ENCODE measurements at regions not wholly inside any gene's neighbourhood (a gene's known extent, or its start where the extent isn't known, plus 50 kb on each side); places are given as distances from the start of the nearest gene placed in this dataset.
"Not testable (repeated sequence)": the region's sequence is repeated elsewhere in the genome, so short reads cannot be mapped to it uniquely, and the experiment has no call there.

DNA sequence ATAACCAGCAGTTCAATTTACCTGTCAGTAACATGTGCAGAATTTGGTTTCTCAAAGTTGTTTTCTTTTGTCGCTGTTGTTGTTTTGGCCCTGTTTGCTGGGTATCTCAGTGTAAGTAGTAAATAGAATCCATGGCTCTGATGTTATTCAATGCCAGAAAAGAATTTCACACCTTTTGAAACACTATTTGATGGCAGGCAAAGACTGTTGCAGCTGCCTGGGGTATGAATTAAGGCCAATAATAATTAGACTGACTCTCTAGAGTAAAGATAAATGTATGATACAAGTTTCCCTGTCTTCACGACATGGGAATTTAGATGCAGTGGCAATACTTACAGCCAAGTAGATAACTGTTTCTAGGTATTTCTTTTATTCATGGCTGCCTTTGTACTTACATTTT lies 281.4 kb downstream of the CD83 start:
- peaks cover 2% of the 10 kb centered on the region for H3K9me3 Mint-ChIP-seq (ENCODE audit: low read depth)
- DNase-seq (no peak), ATAC-seq (no peak)
- H3K4me3 Mint-ChIP-seq, result no peak overlapping the region
- CTCF ChIA-PET, result interaction anchor here (0.5 kb wide), 1 partner anchor 849 kb away, joined by 3 read pairs; no protein-coding TSS in a partner anchor
- peaks cover 3% of the 10 kb centered on the region for H3K27me3 Mint-ChIP-seq
- H3K4me1 Mint-ChIP-seq, result peaks cover 2% of the 10 kb centered on the region
- H3K27ac Mint-ChIP-seq, result no peak overlapping the region
- H3K36me3 Mint-ChIP-seq, result peaks cover 2% of the 10 kb centered on the region

DNA sequence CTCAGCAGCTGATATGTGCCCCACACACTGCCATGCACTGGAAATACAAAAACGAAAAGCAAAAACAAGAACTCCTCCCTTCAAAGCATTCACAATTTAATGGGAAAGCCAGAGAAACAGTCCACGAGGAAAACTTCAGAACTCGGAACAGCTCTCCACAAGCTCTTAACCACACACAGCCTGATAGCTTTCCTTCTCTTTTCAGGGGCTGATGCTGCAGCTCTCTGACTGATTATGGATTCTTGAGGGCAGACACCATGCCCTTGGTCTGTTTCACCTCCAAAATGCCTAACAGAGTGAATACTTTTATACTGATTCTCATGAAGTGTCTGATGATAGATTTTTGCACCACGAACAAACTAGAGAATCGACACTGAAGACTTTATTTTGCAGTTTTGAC lies 282.1 kb downstream of the CD83 start:
- Mint-ChIP-seq H3K27me3 (peaks cover 3% of the 10 kb centered on the region), H3K4me1 (peaks cover 2% of the 10 kb centered on the region), H3K9me3 (ENCODE audit: low read depth) (peaks cover 2% of the 10 kb centered on the region), H3K4me3 (no peak overlapping the region), H3K27ac (no peak overlapping the region), H3K36me3 (peaks cover 2% of the 10 kb centered on the region)
- no peak for DNase-seq
- no peak for ATAC-seq
- CTCF ChIA-PET, result no interaction called here

DNA sequence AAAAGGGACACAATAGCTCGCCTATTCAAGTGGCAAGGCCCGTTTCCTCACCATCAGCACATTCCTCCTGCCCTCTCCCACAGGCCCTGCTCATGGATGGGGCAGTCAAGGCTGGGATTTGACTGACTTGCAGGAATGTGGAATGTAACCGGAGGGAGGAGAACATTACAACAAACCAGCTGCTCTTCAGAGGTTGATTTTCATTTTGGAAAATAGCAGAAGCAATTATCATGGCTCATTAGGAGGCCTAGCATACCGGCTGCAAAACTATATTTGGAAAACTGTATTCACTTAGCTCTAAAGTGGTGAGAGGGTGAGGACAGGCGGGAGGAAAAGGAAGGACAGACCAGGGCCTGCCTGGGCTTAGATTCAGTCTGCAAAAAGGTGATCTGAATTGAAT lies 283.7 kb downstream of the CD83 start:
- Mint-ChIP-seq H3K27me3 (peaks cover 3% of the 10 kb centered on the region), H3K9me3 (ENCODE audit: low read depth) (peaks cover 2% of the 10 kb centered on the region), H3K4me1 (peaks cover 2% of the 10 kb centered on the region), H3K36me3 (peaks cover 2% of the 10 kb centered on the region), H3K4me3 (no peak overlapping the region), H3K27ac (no peak overlapping the region)
- CTCF ChIA-PET, result no interaction called here
- DNase-seq (no peak), ATAC-seq (no peak)

DNA sequence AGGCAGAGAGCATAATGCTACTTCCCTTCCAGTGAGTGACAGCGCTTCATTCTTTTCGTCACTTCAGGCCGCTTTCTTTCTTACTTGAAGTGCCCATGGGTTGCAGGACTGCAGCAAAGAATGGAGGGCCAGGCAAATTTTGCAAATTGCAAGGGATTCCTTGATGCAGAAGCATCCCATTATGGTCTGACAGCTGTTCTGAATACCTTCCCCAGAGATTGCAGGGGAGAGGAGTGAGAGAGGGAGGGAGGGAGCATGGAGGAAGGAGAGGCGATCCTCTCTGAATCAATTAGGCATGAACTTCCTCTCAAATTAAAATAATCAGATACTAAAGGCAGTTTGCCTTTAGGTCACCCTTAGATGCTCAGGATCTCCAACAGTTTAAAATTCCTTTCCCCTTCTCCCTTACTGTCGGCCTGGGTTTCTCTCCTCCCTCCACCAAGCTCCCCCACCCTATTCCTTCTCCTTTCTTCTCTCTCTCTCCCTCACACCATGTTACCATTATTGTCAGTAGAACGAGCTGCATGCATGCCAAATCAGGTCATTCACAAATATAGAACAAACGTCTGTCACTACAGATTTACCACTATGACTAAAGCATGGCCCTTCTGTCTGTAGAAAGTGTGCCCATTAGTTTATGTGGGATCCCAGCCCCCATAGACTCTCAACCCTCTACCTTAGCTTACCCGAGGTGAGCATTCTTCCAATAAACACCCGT lies 289.2 kb downstream of the CD83 start:
- no peaks in the 10 kb centered on the region for H3K27me3 Mint-ChIP-seq
- H3K4me3 Mint-ChIP-seq, result no peak overlapping the region
- CTCF ChIA-PET, result no interaction called here
- H3K27ac Mint-ChIP-seq, result no peak overlapping the region
- H3K36me3 Mint-ChIP-seq, result no peaks in the 10 kb centered on the region
- ATAC-seq (no peak), DNase-seq (no peak)
- peaks cover 2% of the 10 kb centered on the region for H3K9me3 Mint-ChIP-seq (ENCODE audit: low read depth)
- H3K4me1 Mint-ChIP-seq, result peaks cover 2% of the 10 kb centered on the region

DNA sequence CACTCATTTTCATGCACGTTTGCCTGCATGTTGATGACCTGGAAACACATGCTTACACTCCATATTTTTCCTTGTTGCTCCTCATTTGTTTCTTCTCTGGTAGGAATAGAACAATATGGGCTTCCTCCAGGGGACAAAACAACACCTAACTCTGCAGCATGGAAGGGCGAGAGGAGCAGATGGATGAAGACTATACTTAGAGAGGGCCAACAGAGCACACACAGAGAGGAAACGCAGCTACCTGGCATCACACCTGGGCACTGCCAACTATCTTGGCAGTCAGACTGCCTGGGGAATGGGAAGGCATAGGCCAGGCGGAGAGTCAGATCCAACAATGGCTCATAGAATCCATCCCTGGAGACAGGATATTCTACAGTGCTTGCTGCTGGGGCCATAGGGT lies 290.9 kb downstream of the CD83 start:
- CTCF ChIA-PET, result no interaction called here
- Mint-ChIP-seq H3K27me3 (no peaks in the 10 kb centered on the region), H3K36me3 (no peaks in the 10 kb centered on the region), H3K27ac (no peak overlapping the region), H3K4me1 (no peaks in the 10 kb centered on the region), H3K9me3 (ENCODE audit: low read depth) (no peaks in the 10 kb centered on the region), H3K4me3 (no peak overlapping the region)
- DNase-seq (no peak), ATAC-seq (no peak)

DNA sequence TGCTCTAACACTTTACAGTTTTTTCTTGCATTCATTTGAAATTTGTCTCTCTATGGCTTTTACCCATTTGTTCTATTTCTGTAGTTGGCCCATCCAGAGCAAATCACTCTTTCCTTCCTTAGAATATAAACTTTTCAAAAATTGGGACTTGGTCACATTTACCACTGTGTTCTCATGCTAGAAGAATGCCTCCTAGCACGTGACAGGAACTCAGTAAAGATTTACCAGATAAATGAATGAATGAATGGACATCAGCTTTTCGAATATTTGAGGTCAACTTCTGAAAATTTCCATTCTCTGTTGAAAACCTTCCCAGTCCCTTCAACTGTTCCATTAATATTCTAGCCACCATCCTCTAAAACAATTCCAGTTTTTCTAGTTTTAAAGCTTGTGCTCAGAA lies 294.5 kb downstream of the CD83 start:
- H3K36me3 Mint-ChIP-seq, result no peaks in the 10 kb centered on the region
- H3K4me1 Mint-ChIP-seq, result no peaks in the 10 kb centered on the region
- no peak overlapping the region for H3K27ac Mint-ChIP-seq
- CTCF ChIA-PET, result no interaction called here
- no peak overlapping the region for H3K4me3 Mint-ChIP-seq
- no peaks in the 10 kb centered on the region for H3K9me3 Mint-ChIP-seq (ENCODE audit: low read depth)
- no peak for DNase-seq
- no peaks in the 10 kb centered on the region for H3K27me3 Mint-ChIP-seq
- ATAC-seq, result no peak

DNA sequence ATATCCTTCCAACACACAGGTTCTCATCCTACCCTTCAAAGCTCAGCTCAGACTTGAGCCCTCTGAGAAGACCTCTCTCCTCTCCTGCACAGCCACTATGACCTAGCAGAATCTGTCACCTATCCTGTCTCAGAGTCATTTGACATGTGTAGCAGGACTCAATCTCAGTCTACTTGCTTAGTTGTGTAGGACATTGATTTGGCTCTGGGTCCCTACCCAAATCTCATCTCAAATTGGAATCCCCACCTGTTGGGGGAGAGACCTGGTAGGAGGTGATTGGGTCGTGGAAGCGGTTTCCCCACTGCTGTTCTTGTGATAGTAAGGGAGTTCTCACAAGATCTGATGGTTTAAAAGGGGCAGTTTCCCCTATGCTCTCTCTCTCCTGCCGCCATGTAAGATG lies 297.9 kb downstream of the CD83 start:
- Mint-ChIP-seq H3K4me3 (no peak overlapping the region), H3K27ac (no peak overlapping the region), H3K27me3 (no peaks in the 10 kb centered on the region), H3K4me1 (no peaks in the 10 kb centered on the region), H3K36me3 (peaks cover 2% of the 10 kb centered on the region), H3K9me3 (ENCODE audit: low read depth) (peaks cover 2% of the 10 kb centered on the region)
- CTCF ChIA-PET, result no interaction called here
- ATAC-seq (no peak), DNase-seq (no peak)

DNA sequence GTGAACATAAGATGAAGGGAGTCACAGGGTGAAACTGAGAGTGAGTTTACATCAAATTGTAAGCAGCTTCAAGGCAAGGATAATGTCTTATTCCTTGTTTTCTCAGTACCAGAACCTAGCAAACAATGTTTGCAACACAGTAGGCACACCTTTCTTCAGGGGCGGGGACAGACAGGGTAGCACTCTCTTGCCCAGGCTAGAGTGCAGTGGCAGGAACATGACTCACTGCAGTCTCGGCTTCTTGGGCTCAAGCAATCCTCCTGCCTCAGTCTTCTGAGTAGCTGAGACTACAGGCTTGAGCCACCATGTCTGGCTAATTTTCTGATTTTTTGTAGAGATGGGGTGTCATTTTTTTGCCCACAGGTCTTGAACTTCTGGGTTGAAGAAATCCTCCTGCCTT lies 299.8 kb downstream of the CD83 start:
- Mint-ChIP-seq H3K27ac (no peak overlapping the region), H3K4me3 (no peak overlapping the region), H3K27me3 (no peaks in the 10 kb centered on the region), H3K9me3 (ENCODE audit: low read depth) (peaks cover 2% of the 10 kb centered on the region), H3K36me3 (peaks cover 2% of the 10 kb centered on the region), H3K4me1 (no peaks in the 10 kb centered on the region)
- DNase-seq (no peak), ATAC-seq (no peak)
- CTCF ChIA-PET, result no interaction called here

DNA sequence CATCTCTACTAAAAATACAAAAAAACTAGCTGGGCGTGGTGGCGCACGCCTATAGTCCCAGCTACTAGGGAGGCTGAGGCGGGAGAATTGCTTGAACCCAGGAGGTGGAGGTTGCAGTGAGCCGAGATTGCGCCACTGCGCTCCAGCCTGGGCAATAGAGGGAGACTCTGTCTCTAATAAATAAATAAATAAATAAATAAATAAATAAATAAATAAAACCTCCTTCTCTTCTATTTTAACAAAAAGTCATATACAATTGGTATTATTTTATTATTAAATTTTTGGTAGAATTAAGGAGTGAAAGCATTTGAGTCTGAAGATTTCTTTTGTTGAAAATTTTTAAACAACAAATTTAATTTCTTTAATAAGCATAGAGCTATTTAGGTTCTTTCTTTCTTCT lies 301.7 kb downstream of the CD83 start:
- ATAC-seq; H3K4me1 Mint-ChIP-seq; H3K27me3 Mint-ChIP-seq; H3K4me3 Mint-ChIP-seq; H3K9me3 Mint-ChIP-seq (ENCODE audit: low read depth); H3K36me3 Mint-ChIP-seq; H3K27ac Mint-ChIP-seq; DNase-seq: not testable (repeated sequence)
- CTCF ChIA-PET, result interaction anchor here (0.7 kb wide), 1 partner anchor 162 kb away, joined by 3 read pairs; no protein-coding TSS in a partner anchor

DNA sequence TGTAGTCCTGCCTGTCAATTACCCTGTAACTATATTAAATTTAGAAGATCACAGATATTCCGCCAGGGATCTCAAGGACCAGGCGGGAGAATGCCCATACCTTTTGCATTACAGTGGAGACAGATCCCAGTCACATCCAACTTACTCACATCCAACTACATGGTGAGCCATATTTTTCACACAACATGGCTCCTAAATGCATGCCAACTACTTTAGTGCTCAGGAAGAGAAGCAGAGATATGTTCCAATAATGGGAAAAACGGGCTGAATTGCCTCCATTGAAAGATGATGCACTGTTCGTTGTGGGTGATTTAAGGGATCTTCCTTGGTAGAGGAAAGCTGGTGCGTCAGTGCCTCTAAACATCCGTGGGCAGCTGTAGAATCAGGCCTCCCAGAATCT lies 304.5 kb downstream of the CD83 start:
- peaks cover 13% of the 10 kb centered on the region for H3K4me1 Mint-ChIP-seq
- peaks cover 2% of the 10 kb centered on the region for H3K9me3 Mint-ChIP-seq (ENCODE audit: low read depth)
- DNase-seq, result no peak
- H3K4me3 Mint-ChIP-seq, result no peak overlapping the region
- H3K27me3 Mint-ChIP-seq, result no peaks in the 10 kb centered on the region
- CTCF ChIA-PET, result no interaction called here
- H3K36me3 Mint-ChIP-seq, result peaks cover 7% of the 10 kb centered on the region
- H3K27ac Mint-ChIP-seq, result no peak overlapping the region
- ATAC-seq, result no peak

DNA sequence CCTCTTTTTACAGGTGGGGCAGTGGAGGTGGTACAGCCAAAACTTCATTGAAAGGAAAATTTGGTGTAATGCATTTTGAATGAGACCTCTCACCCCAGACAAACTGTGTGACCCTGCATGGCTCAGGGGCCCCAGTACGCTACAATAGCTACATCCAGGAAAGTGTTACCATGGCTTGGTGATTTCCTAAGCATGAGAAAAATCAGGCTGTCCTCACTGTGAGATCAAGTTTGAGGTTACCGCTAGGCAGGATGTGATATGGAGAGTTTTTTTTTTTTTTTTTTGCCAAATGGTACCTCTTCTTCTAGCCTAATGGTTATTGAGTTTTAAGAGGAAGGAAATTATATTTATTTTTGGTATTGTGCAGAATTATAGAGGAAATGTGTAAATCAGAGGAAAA lies 305.3 kb downstream of the CD83 start:
- CTCF ChIA-PET, result interaction anchor here (0.7 kb wide), 1 partner anchor 236 kb away, joined by 5 read pairs; no protein-coding TSS in a partner anchor
- Mint-ChIP-seq H3K4me1 (peaks cover 13% of the 10 kb centered on the region), H3K27ac (no peak overlapping the region), H3K27me3 (no peaks in the 10 kb centered on the region), H3K36me3 (peaks cover 7% of the 10 kb centered on the region), H3K9me3 (ENCODE audit: low read depth) (peaks cover under 1% of the 10 kb centered on the region), H3K4me3 (no peak overlapping the region)
- DNase-seq (no peak), ATAC-seq (no peak)

DNA sequence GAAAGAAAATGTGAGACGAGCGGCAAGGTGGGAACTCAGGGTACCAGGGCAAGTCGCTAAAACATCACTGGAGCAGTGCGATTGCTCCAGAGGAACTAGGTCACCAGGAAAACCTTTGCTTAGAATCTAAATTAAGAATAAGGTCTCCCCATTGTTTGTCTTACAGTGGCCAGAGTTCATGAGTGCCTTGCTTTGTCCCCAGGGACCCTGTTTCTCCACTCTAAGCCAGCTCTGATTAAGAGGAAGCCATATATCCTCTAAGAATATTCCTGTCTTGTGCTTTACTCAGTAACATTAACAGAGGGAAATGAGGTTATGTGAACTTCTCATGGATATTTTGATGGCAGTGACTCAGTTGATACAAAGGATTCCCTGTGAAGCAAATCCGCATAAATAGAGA lies 305.8 kb downstream of the CD83 start:
- no peak for DNase-seq
- H3K27ac Mint-ChIP-seq, result no peak overlapping the region
- H3K36me3 Mint-ChIP-seq, result peaks cover 7% of the 10 kb centered on the region
- no peaks in the 10 kb centered on the region for H3K9me3 Mint-ChIP-seq (ENCODE audit: low read depth)
- peaks cover 13% of the 10 kb centered on the region for H3K4me1 Mint-ChIP-seq
- CTCF ChIA-PET, result no interaction called here
- ATAC-seq, result no peak
- H3K4me3 Mint-ChIP-seq, result no peak overlapping the region
- no peaks in the 10 kb centered on the region for H3K27me3 Mint-ChIP-seq

DNA sequence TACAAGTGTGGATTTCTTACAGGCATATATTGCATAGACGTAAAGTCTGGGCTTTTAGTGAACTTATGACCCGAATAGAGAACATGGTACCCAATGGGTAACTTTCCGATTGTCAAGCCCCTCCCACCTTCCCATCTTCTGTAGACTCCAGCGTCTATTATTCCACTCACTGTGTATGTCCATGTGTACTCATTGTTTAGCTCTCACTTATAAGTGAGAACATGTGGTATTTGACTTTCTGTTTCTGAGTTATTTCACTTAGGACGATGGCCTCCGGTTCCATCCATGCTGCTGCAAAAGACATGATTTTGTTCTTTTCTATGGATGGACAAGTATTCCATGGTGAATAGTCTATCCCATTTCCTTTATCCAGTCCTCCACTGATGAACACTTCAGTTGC lies 306.4 kb downstream of the CD83 start:
- H3K4me3 Mint-ChIP-seq, result no peak overlapping the region
- no peak for ATAC-seq

DNA sequence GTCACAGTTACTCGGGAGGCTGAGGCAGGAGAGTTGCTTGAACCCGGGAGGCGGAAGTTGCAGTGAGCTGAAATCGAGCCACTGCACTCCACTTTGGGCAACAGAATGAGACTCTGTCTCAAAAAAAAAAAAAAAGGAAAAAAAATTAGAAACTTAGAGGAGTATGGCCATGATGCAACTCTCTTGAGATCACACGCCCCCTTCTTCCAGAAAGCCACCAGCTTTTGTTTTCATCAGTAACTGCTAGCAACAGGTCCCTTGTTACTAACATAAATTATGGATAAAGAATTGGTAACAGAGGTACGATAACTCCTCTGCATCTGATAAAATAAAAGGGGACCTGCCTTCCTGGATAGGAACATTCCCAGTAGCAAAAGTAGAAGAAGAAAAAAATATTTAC lies 308.2 kb downstream of the CD83 start:
- peaks cover 13% of the 10 kb centered on the region for H3K4me1 Mint-ChIP-seq
- no peaks in the 10 kb centered on the region for H3K27me3 Mint-ChIP-seq
- CTCF ChIA-PET, result no interaction called here
- ATAC-seq, result no peak
- DNase-seq, result no peak
- H3K9me3 Mint-ChIP-seq (ENCODE audit: low read depth), result no peaks in the 10 kb centered on the region
- no peak overlapping the region for H3K4me3 Mint-ChIP-seq
- peaks cover 5% of the 10 kb centered on the region for H3K36me3 Mint-ChIP-seq
- no peak overlapping the region for H3K27ac Mint-ChIP-seq

More for the DNA sequence above, 306.4 kb downstream of the CD83 start:
- peaks cover 7% of the 10 kb centered on the region for H3K36me3 Mint-ChIP-seq
- peaks cover 13% of the 10 kb centered on the region for H3K4me1 Mint-ChIP-seq
- CTCF ChIA-PET, result no interaction called here
- no peaks in the 10 kb centered on the region for H3K27me3 Mint-ChIP-seq
- H3K27ac Mint-ChIP-seq, result peak overlapping the region; percentile 54
- no peaks in the 10 kb centered on the region for H3K9me3 Mint-ChIP-seq (ENCODE audit: low read depth)
- no peak for DNase-seq

DNA sequence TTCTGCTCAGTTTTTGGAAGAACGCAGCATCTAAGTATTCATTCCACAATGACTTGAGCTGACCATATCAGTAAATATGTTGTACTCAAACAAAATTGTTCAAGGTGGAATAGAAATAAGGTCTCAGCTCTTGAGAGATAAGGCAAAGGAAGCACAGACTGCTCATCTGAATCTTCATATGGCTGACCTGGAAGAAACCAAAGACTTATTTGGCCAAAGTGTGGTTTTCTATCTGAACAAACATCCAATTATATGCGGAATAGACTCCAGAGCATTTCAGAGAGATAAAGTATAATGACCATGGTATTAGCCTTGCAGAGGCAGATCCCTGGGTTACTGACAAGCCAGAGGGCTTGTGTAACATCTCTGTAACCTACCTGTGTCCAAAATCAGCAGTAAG lies 308.7 kb downstream of the CD83 start:
- CTCF ChIA-PET, result no interaction called here
- peaks cover 13% of the 10 kb centered on the region for H3K4me1 Mint-ChIP-seq

More for the DNA sequence above, 308.7 kb downstream of the CD83 start:
- DNase-seq, result no peak
- no peak for ATAC-seq
- no peaks in the 10 kb centered on the region for H3K27me3 Mint-ChIP-seq
- no peak overlapping the region for H3K4me3 Mint-ChIP-seq
- no peak overlapping the region for H3K27ac Mint-ChIP-seq
- no peaks in the 10 kb centered on the region for H3K9me3 Mint-ChIP-seq (ENCODE audit: low read depth)
- peaks cover 5% of the 10 kb centered on the region for H3K36me3 Mint-ChIP-seq
